ENCODE measurements at regions not wholly inside any gene's neighbourhood (a gene's known extent, or its start where the extent isn't known, plus 50 kb on each side); places are given as distances from the start of the nearest gene placed in this dataset.

- Mint-ChIP-seq H3K27me3 (peaks cover 6% of the 10 kb centered on the region), H3K9me3 (peaks cover 5% of the 10 kb centered on the region), H3K4me1 (ENCODE audit: unreplicated experiment) (peaks cover 9% of the 10 kb centered on the region), H3K4me3 (no peak overlapping the region), H3K27ac (no peak overlapping the region), H3K36me3 (no peaks in the 10 kb centered on the region)
- TF ChIP-seq CTCF (conservative IDR thresholded peaks at IDR 0.05): peak; percentile 76
- DNase-seq (ENCODE audit: extremely low spot score, unreplicated experiment): no peak
These were observed 81.8 kb upstream of the GAREM1 start for GRCh38 chr18:32552421-32553030.

- Mint-ChIP-seq H3K9me3 (peaks cover 5% of the 10 kb centered on the region), H3K4me3 (no peak overlapping the region), H3K27me3 (peaks cover 6% of the 10 kb centered on the region), H3K27ac (no peak overlapping the region), H3K4me1 (ENCODE audit: unreplicated experiment) (peaks cover 4% of the 10 kb centered on the region), H3K36me3 (no peaks in the 10 kb centered on the region)
- DNase-seq (ENCODE audit: extremely low spot score, unreplicated experiment): no peak
- peak; percentile 43 for TF ChIP-seq CTCF (conservative IDR thresholded peaks at IDR 0.05)
These were observed 80.3 kb upstream of the GAREM1 start for GRCh38 chr18:32550963-32551362.

- no peak overlapping the region for H3K4me3 Mint-ChIP-seq
- peaks cover 4% of the 10 kb centered on the region for H3K4me1 Mint-ChIP-seq (ENCODE audit: unreplicated experiment)
- H3K36me3 Mint-ChIP-seq: no peaks in the 10 kb centered on the region
- no peak for DNase-seq (ENCODE audit: extremely low spot score, unreplicated experiment)
- no peaks in the 10 kb centered on the region for H3K9me3 Mint-ChIP-seq
- no peak overlapping the region for H3K27ac Mint-ChIP-seq
- TF ChIP-seq CTCF (conservative IDR thresholded peaks at IDR 0.05): peak; percentile 85
- peaks cover 6% of the 10 kb centered on the region for H3K27me3 Mint-ChIP-seq
These were observed 78.8 kb upstream of the GAREM1 start for GRCh38 chr18:32549248-32550110.

GRCh38 chr18:32548688-32549087, 78.0 kb upstream of the GAREM1 start:
- TF ChIP-seq CTCF (conservative IDR thresholded peaks at IDR 0.05): no peak
- Mint-ChIP-seq H3K9me3 (no peaks in the 10 kb centered on the region), H3K36me3 (no peaks in the 10 kb centered on the region), H3K27ac (no peak overlapping the region), H3K4me3 (no peak overlapping the region), H3K27me3 (peaks cover 6% of the 10 kb centered on the region), H3K4me1 (ENCODE audit: unreplicated experiment) (peaks cover 4% of the 10 kb centered on the region)
- no peak for DNase-seq (ENCODE audit: extremely low spot score, unreplicated experiment)

GRCh38 chr18:32545631-32546030, 74.9 kb upstream of the GAREM1 start:
- no peak overlapping the region for H3K27ac Mint-ChIP-seq
- DNase-seq (ENCODE audit: extremely low spot score, unreplicated experiment): no peak
- no peaks in the 10 kb centered on the region for H3K9me3 Mint-ChIP-seq
- H3K4me1 Mint-ChIP-seq (ENCODE audit: unreplicated experiment): peaks cover 8% of the 10 kb centered on the region
- no peak overlapping the region for H3K4me3 Mint-ChIP-seq
- H3K36me3 Mint-ChIP-seq: no peaks in the 10 kb centered on the region
- TF ChIP-seq CTCF (conservative IDR thresholded peaks at IDR 0.05): no peak
- no peaks in the 10 kb centered on the region for H3K27me3 Mint-ChIP-seq

Data from type B pancreatic cell (in vitro differentiated cells).